Daoy (cell line): ENCODE measurements at regions not wholly inside any gene's neighbourhood (a gene's known extent, or its start where the extent isn't known, plus 50 kb on each side); places are given as distances from the start of the nearest gene placed in this dataset.
"Not testable (repeated sequence)": the region's sequence is repeated elsewhere in the genome, so short reads cannot be mapped to it uniquely, and the experiment has no call there.

Source experiments
- DNase-seq: peaks from one replicate; pipeline ENCODE4 v3.0.0-alpha.2; 2015; ENCODE audit warnings: low read depth

- DNase-seq, result no peak
These were observed 203.5 kb upstream of the PHF14 start for GRCh38 chr7:10770176-10770575.

- DNase-seq, result no peak
These were observed 200.2 kb upstream of the PHF14 start for GRCh38 chr7:10773430-10773829.

- no peak for DNase-seq
These were observed 193.9 kb upstream of the PHF14 start for GRCh38 chr7:10779465-10780399.

GRCh38 chr7:10780400-10780747 is 193.3 kb upstream of the PHF14 start:
- no peak for DNase-seq

GRCh38 chr7:10786976-10787375 is 186.7 kb upstream of the PHF14 start:
- DNase-seq, result not testable (repeated sequence)

GRCh38 chr7:10789170-10789569 is 184.5 kb upstream of the PHF14 start:
- DNase-seq, result no peak

- DNase-seq, result no peak
These were observed 182.8 kb upstream of the PHF14 start for GRCh38 chr7:10790910-10791309.

- DNase-seq, result no peak
These were observed 179.5 kb upstream of the PHF14 start for GRCh38 chr7:10793995-10794775.

- no peak for DNase-seq
These were observed 176.5 kb upstream of the PHF14 start for GRCh38 chr7:10797157-10797556.

- DNase-seq, result no peak
These were observed 175.6 kb upstream of the PHF14 start for GRCh38 chr7:10798044-10798443.

GRCh38 chr7:10799475-10799874 is 174.2 kb upstream of the PHF14 start:
- no peak for DNase-seq

- no peak for DNase-seq
These were observed 171.7 kb upstream of the PHF14 start for GRCh38 chr7:10802011-10802410.

- no peak for DNase-seq
These were observed 171.1 kb upstream of the PHF14 start for GRCh38 chr7:10802526-10802925.

GRCh38 chr7:10803720-10804119 is 170.0 kb upstream of the PHF14 start:
- no peak for DNase-seq

GRCh38 chr7:10804770-10805169 is 168.9 kb upstream of the PHF14 start:
- no peak for DNase-seq

GRCh38 chr7:10815546-10815945 is 158.1 kb upstream of the PHF14 start:
- DNase-seq, result no peak

GRCh38 chr7:10821156-10821555 is 152.5 kb upstream of the PHF14 start:
- no peak for DNase-seq

GRCh38 chr7:10824154-10824553 is 149.5 kb upstream of the PHF14 start:
- DNase-seq, result no peak

GRCh38 chr7:10838228-10838627 is 135.4 kb upstream of the PHF14 start:
- DNase-seq, result no peak

GRCh38 chr7:10845225-10845624 is 128.4 kb upstream of the PHF14 start:
- no peak for DNase-seq

GRCh38 chr7:10855583-10855982 is 118.1 kb upstream of the PHF14 start:
- no peak for DNase-seq

- no peak for DNase-seq
These were observed 113.2 kb upstream of the PHF14 start for GRCh38 chr7:10860516-10860915.

GRCh38 chr7:10863476-10863875 is 110.2 kb upstream of the PHF14 start:
- no peak for DNase-seq
